Gastroesophageal sphincter (tissue), 3 donors: ENCODE measurements at regions not wholly inside any gene's neighbourhood (a gene's known extent, or its start where the extent isn't known, plus 50 kb on each side); places are given as distances from the start of the nearest gene placed in this dataset.

ENCODE experiments used
- CTCF ChIP-seq, 4 experiments: fragments of 200-600 bp in 2 of 4; fragments of 450-650 bp in 2 of 4; sonication (generic) in 1 of 4; IDR thresholded peaks; one replicate each; pipeline ENCODE4 v1.5.1; 2017 to 2019; ENCODE audit warnings: antibody characterized with exemption in 4 of 4, mild to moderate bottlenecking in 2 of 4, moderate library complexity in 2 of 4
- EP300 ChIP-seq: sonication (generic); formaldehyde crosslinking; IDR thresholded peaks from one replicate; pipeline ENCODE4 v1.6.1; 2017; ENCODE audit warnings: antibody characterized with exemption, mild to moderate bottlenecking
- POLR2A ChIP-seq, 2 donors: fragments of 450-650 bp; IDR thresholded peaks; one replicate each; pipeline ENCODE4 v1.6.1; 2017; ENCODE audit warnings: antibody characterized with exemption in 2 of 2, mild to moderate bottlenecking in 2 of 2, moderate library complexity in 1 of 2
- POLR2AphosphoS5 ChIP-seq: sonication (generic); formaldehyde crosslinking; IDR thresholded peaks from one replicate; pipeline ENCODE4 v1.6.1; 2017; ENCODE audit warnings: antibody characterized with exemption

GRCh38 chr7:131147604-131148003 lies 180.1 kb upstream of the MKLN1 start:
- no peak for TF ChIP-seq POLR2A (IDR thresholded peaks at IDR 0.05)
- TF ChIP-seq CTCF (IDR thresholded peaks at IDR 0.05), result no peak
- TF ChIP-seq EP300, result no peak
- no peak for TF ChIP-seq POLR2AphosphoS5
